ENCODE measurements at regions not wholly inside any gene's neighbourhood (a gene's known extent, or its start where the extent isn't known, plus 50 kb on each side); places are given as distances from the start of the nearest gene placed in this dataset.
"Not testable (repeated sequence)": the region's sequence is repeated elsewhere in the genome, so short reads cannot be mapped to it uniquely, and the experiment has no call there.

- DNase-seq: no peak
These were observed 183.3 kb upstream of the SYNPR start for GRCh38 chr3:63094642-63095408.

DNA sequence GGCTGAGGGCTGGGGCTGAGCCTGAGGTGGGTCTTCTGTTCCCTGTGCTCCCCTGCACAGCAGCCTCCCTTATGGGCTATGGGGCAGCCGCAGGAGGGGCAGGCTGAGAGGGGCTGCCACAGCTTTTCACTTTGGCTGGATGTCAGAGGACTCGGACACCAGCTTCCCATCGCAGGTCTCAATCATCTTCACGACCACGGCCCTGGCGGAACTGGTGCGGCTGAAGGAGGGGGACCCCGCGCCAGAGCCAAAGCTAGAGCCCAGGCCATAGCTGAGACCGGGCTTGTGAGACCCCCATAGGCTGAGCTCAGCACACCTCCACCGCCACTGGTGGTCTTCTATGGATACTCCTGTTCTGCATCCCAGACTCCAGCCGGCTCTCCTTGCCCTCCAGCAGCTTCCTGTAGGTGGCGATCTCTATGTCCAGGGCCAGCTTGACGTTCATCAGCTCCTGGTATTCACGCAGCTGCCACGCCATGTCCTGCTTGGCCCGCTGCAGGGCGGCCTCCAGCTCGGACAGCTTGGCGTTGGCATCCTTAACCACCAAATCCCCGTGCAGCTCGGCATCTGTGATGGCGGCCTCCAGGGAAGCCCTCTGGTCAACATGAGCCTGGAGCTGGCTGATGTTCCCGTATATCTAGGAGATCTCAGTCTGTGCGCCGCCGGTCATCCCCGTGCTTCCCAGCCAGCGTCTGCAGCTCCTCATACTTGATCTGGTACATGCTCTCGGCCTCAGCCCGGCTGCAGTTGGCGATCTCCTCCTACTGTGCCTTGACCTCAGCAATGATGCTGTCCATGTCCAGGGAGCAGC, 181.7 kb upstream of the SYNPR start:
- DNase-seq: no peak

DNA sequence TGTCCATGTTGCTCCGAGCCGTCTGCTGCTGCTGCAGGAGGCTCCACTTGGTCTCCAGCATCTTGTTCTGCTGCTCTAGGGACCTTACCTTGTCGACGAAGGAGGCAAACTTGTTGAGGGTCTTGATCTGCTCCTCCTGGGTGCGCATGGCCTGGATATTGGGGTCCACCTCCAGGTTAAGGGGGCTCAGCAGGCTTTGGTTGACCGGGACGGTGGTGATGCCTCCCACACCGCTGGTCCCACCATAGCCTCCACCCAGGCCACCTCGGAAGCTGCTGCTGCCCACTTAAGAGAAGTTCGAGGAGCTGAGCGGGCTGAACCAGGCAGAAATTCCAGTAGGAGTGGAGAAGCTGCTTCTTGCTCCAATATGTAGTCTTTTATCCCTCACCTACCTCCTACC, 180.7 kb upstream of the SYNPR start:
- DNase-seq: no peak

GRCh38 chr3:63116922-63117321, 161.2 kb upstream of the SYNPR start:
- no peak for DNase-seq

DNA sequence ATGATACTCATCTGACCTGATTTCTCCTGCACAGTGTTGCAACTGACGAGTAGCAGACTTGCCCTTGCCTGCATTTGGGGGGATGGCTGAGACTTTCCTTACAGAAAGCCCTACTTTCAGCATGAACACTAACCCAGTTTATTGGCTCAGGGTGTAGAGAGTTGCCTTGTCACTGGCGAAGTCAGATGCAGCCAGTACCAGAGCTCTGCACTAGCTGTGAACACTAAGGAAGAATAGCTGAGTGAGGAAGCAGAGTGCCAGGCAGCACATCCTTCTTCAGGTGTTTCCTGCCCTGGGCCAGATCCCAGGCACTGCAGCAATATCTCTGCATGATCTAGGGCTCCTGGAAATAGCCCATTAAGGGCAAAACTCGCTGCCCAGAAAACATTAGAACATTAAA, 154.0 kb upstream of the SYNPR start:
- DNase-seq: no peak

GRCh38 chr3:63126530-63126929, 151.6 kb upstream of the SYNPR start:
- DNase-seq: no peak

- no peak for DNase-seq
These were observed 149.7 kb upstream of the SYNPR start for GRCh38 chr3:63128380-63128779.

GRCh38 chr3:63130625-63131024, 147.5 kb upstream of the SYNPR start:
- no peak for DNase-seq

GRCh38 chr3:63132461-63133250, 145.5 kb upstream of the SYNPR start:
- no peak for DNase-seq

- no peak for DNase-seq
These were observed 142.7 kb upstream of the SYNPR start for GRCh38 chr3:63135367-63135766.

GRCh38 chr3:63136249-63136648, 141.9 kb upstream of the SYNPR start:
- DNase-seq: not testable (repeated sequence)

DNA sequence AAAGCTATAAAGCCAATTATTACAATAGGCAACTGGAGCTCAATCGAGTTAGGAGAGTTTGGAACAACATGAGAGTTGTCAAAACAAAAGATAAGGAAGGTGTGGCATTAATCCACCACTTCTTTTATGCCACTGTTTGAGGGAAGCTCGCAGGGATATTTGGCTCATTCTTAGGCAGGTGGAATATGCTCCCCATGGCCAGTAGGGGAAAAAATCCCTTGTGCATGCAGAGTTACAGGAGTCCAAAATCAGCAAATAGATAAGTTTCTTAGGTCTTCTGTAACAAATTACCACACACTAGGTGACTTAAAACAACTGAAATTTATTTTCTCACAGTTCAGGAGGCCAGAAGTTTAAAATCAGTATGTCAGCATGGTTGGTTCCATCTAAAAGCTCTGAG, 135.4 kb upstream of the SYNPR start:
- no peak for DNase-seq

DNA sequence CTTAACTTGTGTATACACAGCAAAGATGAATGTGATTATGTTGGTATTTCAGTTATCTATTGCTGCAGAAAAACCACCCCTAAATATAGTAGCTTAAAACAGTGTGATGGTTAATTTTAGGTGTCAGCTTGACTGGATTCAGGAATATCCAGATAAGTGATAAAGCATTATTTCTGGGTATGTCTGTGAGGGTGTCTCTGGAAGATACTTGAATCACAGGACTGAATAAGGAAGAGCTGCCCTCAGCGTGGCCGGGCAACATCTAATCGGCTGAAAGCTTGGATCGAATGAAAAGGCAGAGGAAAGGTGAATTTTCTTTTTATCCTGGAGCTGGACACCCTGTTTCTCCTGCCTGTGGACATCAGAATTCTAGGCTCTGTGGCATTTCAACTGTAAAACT, 132.0 kb upstream of the SYNPR start:
- no peak for DNase-seq

GRCh38 chr3:63150880-63151279, 127.2 kb upstream of the SYNPR start:
- DNase-seq: no peak

GRCh38 chr3:63151897-63152296, 126.2 kb upstream of the SYNPR start:
- peak in 1 of 51 donors; percentile 3 for DNase-seq

- no peak for DNase-seq
These were observed 118.3 kb upstream of the SYNPR start for GRCh38 chr3:63159764-63160163.

DNA sequence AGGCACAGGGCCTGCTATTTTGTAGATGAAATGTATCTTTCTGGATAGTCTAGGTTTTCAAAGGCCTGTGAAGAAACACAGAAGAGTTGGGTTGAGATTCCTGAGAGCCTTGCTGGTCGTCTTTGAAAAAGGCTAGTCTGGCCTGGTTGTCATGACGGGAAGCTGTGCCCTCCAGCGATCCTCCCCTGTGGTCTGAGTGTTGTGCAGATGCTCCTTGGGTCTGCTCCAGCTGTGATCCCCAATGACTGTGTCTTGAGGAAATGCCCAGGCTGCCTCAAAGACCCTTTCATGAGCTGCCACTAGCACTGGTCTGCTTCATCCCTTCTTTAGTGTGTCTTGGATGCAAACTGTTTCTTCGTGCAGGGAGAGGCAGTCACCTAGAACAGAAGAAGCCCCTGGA, 111.0 kb upstream of the SYNPR start:
- peak in 2 of 51 donors; percentile 1 for DNase-seq

- no peak for DNase-seq
These were observed 109.9 kb upstream of the SYNPR start for GRCh38 chr3:63168179-63168578.

GRCh38 chr3:63179862-63180522, 98.1 kb upstream of the SYNPR start:
- no peak for DNase-seq

- no peak for DNase-seq
These were observed 85.9 kb upstream of the SYNPR start for GRCh38 chr3:63192248-63192647.

DNA sequence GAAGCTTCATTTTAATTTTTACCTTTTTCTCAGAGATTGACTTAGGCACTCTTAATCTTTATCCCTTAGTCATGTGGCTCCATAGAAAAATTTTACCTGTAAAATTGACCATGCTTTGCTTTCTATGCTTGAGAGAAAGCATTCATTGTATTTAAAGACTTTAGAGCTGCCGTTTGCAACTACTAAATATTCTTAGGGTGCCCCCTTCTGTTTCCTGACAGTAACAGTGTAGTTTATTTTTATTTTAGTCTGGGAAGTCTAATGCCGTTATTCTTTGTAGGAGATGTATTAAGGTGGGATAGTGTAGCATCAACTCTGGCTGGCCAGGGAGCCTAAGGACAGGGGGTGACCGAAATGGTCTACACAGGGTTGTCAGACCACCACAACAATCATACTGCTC, 84.5 kb upstream of the SYNPR start:
- peak in 2 of 51 donors; percentile 0 to 41 for DNase-seq

DNA sequence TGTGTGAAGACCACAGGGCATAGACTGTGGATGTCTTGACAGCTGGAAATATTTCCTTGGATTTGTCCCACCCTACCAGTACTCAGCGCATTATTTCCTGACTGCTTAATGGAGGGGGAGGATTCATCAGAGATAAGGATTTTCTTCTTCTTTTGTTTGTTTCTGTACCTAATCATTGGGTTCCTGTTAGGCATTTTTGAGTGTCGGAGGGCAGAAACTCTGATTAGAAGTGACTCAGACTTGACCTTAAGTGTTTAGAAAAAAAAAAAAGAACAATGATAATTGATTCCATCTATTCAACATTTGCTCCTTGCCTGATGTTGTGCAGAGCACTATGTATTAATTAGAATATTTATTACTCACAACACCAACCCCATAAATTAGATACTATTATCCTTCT, 78.5 kb upstream of the SYNPR start:
- DNase-seq: no peak
